Prostate gland (tissue), 2 donors: ENCODE measurements at regions not wholly inside any gene's neighbourhood (a gene's known extent, or its start where the extent isn't known, plus 50 kb on each side); places are given as distances from the start of the nearest gene placed in this dataset.

Experiments
- CTCF ChIP-seq, 4 experiments: fragments of 200-600 bp in 2 of 4; fragments of 450-650 bp in 2 of 4; sonication (generic) in 2 of 4; IDR thresholded peaks; 1 replicate in 3 of 4; 2 replicates in 1 of 4; pipeline ENCODE4 v1.5.1; 2016 to 2019; ENCODE audit warnings: antibody characterized with exemption in 4 of 4, mild to moderate bottlenecking in 2 of 4, moderate library complexity in 2 of 4
- POLR2A ChIP-seq: fragments of 450-650 bp; IDR thresholded peaks from one replicate; pipeline ENCODE4 v1.6.1; 2016; ENCODE audit warnings: antibody characterized with exemption, mild to moderate bottlenecking

GRCh38 chr7:17500736-17501135 is 202.3 kb downstream of the AHR start:
- no peak for TF ChIP-seq POLR2A
- TF ChIP-seq CTCF (IDR thresholded peaks at IDR 0.05), result no peak
